GM12892 (cell line): ENCODE measurements at regions not wholly inside any gene's neighbourhood (a gene's known extent, or its start where the extent isn't known, plus 50 kb on each side); places are given as distances from the start of the nearest gene placed in this dataset.

Experiments used
- POLR2A ChIP-seq: IDR thresholded peaks from 2 replicates; pipeline ENCODE4 v1.6.1; 2011; ENCODE audit warnings: low read depth, low read length, control low read depth
- POLR2AphosphoS5 ChIP-seq: IDR thresholded peaks from 2 replicates; pipeline ENCODE4 v1.6.1; 2011; ENCODE audit warnings: low read depth, low read length, control low read depth
- TAF1 ChIP-seq: IDR thresholded peaks from 2 replicates; pipeline ENCODE4 v1.6.1; 2011; ENCODE audit warnings: low read depth, mild to moderate bottlenecking, control low read depth, low read length, borderline replicate concordance

DNA sequence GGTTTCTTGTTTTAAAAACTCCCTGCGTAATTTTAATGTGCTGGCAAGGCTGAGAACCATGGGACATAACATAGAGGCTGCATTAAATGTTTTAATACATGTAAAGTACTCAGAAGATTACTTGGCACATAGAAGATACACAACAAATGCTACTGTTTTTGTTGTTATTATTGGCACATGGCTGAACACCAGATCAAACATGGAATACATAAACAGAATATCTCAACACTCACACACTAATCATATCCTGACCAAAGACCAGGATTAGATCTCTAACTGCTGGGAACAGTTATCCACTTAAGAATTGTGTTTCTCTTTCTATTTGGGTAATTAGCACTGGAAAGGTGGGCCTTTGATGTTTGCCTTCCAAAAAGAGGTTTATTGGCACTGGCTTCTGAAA lies 69.3 kb downstream of the KCNE4 start:
- no peak for TF ChIP-seq POLR2A
- no peak for TF ChIP-seq POLR2AphosphoS5
- no peak for TF ChIP-seq TAF1
